ENCODE measurements at regions not wholly inside any gene's neighbourhood (a gene's known extent, or its start where the extent isn't known, plus 50 kb on each side); places are given as distances from the start of the nearest gene placed in this dataset.

DNA sequence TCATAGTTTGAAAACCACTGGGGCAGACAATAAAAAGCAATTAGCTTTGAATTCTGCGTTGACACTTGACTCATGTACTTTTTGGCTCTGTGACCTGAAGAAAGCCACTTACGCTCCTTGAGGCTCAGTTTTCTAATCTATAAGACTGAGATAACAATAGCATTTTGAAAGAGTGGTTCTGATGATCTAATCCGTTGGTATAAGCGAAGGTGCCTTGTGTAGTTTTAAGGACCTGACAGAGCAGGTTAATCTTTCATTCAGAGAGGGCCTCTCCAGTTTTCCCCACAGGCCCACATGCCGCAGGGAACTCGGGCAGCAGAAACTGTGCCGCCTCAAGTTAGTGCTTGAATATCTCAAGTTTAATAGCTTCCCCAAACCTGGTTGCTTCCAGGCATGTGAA is 306.0 kb upstream of the GBE1 start:
- no CpG with 5 or more reads among the region's 7 CpGs for WGBS (ENCODE audit: insufficient coverage, insufficient read length)
- Histone ChIP-seq H3K27ac (ENCODE audit: low read length) (no peak overlapping the region), H3K4me3 (ENCODE audit: low read length) (no peak overlapping the region), H3K27me3 (ENCODE audit: control insufficient read depth, insufficient read depth, low read length) (no peaks in the 10 kb centered on the region), H3K36me3 (ENCODE audit: control insufficient read depth, insufficient read depth, low read length) (no peaks in the 10 kb centered on the region), H3K4me1 (ENCODE audit: control insufficient read depth, insufficient read depth, low read length) (no peaks in the 10 kb centered on the region), H3K9me3 (ENCODE audit: control insufficient read depth, insufficient read depth, low read length) (no peaks in the 10 kb centered on the region)
- DNase-seq (ENCODE audit: low read depth, low spot score): no peak

- H3K9me3 ChIP-seq (ENCODE audit: control insufficient read depth, insufficient read depth, low read length): no peaks in the 10 kb centered on the region
- H3K27me3 ChIP-seq (ENCODE audit: control insufficient read depth, insufficient read depth, low read length): no peaks in the 10 kb centered on the region
- whole genome bisulfite sequencing (ENCODE audit: insufficient coverage, insufficient read length): no CpG with 5 or more reads among the region's 8 CpGs
- no peak overlapping the region for H3K27ac ChIP-seq (ENCODE audit: low read length)
- no peaks in the 10 kb centered on the region for H3K4me1 ChIP-seq (ENCODE audit: control insufficient read depth, insufficient read depth, low read length)
- no peaks in the 10 kb centered on the region for H3K36me3 ChIP-seq (ENCODE audit: control insufficient read depth, insufficient read depth, low read length)
- no peak overlapping the region for H3K4me3 ChIP-seq (ENCODE audit: low read length)
- no peak for DNase-seq (ENCODE audit: low read depth, low spot score)
These were observed 297.4 kb upstream of the GBE1 start for GRCh38 chr3:82058809-82059208.

DNA sequence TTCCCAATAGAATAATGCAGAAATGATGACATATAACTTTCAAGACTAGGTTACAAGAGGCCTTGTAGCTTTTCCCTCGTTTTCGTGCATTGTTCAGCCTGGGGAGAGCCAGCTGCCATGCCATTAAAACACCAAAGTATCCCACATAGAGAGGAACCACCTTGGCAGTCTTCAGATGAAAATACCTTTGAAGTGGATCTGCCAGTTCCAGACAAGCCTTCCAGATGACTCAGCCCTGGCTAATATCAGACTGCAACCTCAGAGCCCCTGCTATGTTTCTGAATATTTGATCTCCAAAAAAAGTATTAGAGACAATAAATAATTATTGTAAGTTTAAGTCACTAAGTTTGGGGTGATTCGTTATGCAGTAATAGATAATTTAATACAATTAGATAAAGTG is 294.3 kb upstream of the GBE1 start:
- no peak overlapping the region for H3K27ac ChIP-seq (ENCODE audit: low read length)
- no peaks in the 10 kb centered on the region for H3K36me3 ChIP-seq (ENCODE audit: control insufficient read depth, insufficient read depth, low read length)
- H3K27me3 ChIP-seq (ENCODE audit: control insufficient read depth, insufficient read depth, low read length): no peaks in the 10 kb centered on the region
- H3K4me3 ChIP-seq (ENCODE audit: low read length): no peak overlapping the region
- DNase-seq (ENCODE audit: low read depth, low spot score): no peak
- H3K9me3 ChIP-seq (ENCODE audit: control insufficient read depth, insufficient read depth, low read length): no peaks in the 10 kb centered on the region
- no CpG with 5 or more reads among the region's 3 CpGs for WGBS (ENCODE audit: insufficient coverage, insufficient read length)
- H3K4me1 ChIP-seq (ENCODE audit: control insufficient read depth, insufficient read depth, low read length): no peaks in the 10 kb centered on the region

- Histone ChIP-seq H3K9me3 (ENCODE audit: control insufficient read depth, insufficient read depth, low read length) (no peaks in the 10 kb centered on the region), H3K4me1 (ENCODE audit: control insufficient read depth, insufficient read depth, low read length) (no peaks in the 10 kb centered on the region), H3K27me3 (ENCODE audit: control insufficient read depth, insufficient read depth, low read length) (no peaks in the 10 kb centered on the region), H3K36me3 (ENCODE audit: control insufficient read depth, insufficient read depth, low read length) (no peaks in the 10 kb centered on the region), H3K4me3 (ENCODE audit: low read length) (no peak overlapping the region), H3K27ac (ENCODE audit: low read length) (no peak overlapping the region)
- DNase-seq (ENCODE audit: low read depth, low spot score): no peak
- WGBS (ENCODE audit: insufficient coverage, insufficient read length): no CpG with 5 or more reads among the region's 1 CpG
These were observed 293.4 kb upstream of the GBE1 start for GRCh38 chr3:82054849-82055248.

DNA sequence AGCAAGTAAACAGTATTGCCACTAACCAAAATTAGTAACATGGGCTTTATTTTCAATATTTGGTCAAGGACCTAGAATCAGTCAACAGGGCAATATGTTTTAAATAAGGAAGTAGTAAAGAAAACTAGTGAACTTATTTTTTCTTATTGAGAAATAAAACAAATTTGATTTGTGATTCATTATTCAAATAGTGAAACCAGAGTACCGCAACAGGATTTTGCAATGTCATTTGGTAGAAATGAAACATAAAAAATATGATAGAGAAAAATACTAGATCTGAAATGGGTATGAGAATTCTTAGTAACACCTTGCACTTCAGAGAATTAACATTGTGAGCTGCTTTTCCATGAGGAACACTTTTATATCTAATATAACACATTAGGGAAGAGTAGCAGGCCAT is 291.8 kb upstream of the GBE1 start:
- H3K27ac ChIP-seq (ENCODE audit: low read length): no peak overlapping the region
- DNase-seq (ENCODE audit: low read depth, low spot score): no peak
- WGBS (ENCODE audit: insufficient coverage, insufficient read length): no CpG with 5 or more reads among the region's 1 CpG

DNA sequence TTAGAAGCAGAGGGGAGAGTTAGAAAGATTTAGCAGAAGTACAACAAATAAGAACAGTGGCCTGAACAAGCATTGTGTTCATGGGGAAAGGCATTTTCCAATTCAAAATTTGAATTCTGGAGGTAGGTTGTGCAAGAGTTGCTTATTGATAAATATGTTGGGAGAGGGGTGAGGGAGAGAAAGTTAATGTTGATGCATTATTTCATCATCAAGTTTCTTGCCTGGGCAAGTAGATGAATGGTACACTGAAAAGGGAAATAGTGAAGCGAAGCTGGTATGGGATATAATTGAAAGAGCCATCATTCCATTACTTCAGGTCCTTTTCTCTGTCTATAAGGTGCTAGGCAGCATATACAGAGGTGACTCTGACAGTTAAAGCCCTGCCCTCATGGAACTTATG is 288.9 kb upstream of the GBE1 start:
- H3K27me3 ChIP-seq (ENCODE audit: control insufficient read depth, insufficient read depth, low read length): no peaks in the 10 kb centered on the region
- no peaks in the 10 kb centered on the region for H3K36me3 ChIP-seq (ENCODE audit: control insufficient read depth, insufficient read depth, low read length)
- no CpG with 5 or more reads among the region's 1 CpG for WGBS (ENCODE audit: insufficient coverage, insufficient read length)
- H3K4me1 ChIP-seq (ENCODE audit: control insufficient read depth, insufficient read depth, low read length): no peaks in the 10 kb centered on the region
- H3K9me3 ChIP-seq (ENCODE audit: control insufficient read depth, insufficient read depth, low read length): no peaks in the 10 kb centered on the region
- DNase-seq (ENCODE audit: low read depth, low spot score): no peak
- H3K4me3 ChIP-seq (ENCODE audit: low read length): no peak overlapping the region
- H3K27ac ChIP-seq (ENCODE audit: low read length): no peak overlapping the region

More for the DNA sequence above, 291.8 kb upstream of the GBE1 start:
- H3K9me3 ChIP-seq (ENCODE audit: control insufficient read depth, insufficient read depth, low read length): no peaks in the 10 kb centered on the region
- no peaks in the 10 kb centered on the region for H3K4me1 ChIP-seq (ENCODE audit: control insufficient read depth, insufficient read depth, low read length)
- H3K36me3 ChIP-seq (ENCODE audit: control insufficient read depth, insufficient read depth, low read length): no peaks in the 10 kb centered on the region
- no peaks in the 10 kb centered on the region for H3K27me3 ChIP-seq (ENCODE audit: control insufficient read depth, insufficient read depth, low read length)
- no peak overlapping the region for H3K4me3 ChIP-seq (ENCODE audit: low read length)

- no CpG with 5 or more reads among the region's 3 CpGs for WGBS (ENCODE audit: insufficient coverage, insufficient read length)
- Histone ChIP-seq H3K36me3 (ENCODE audit: control insufficient read depth, insufficient read depth, low read length) (no peaks in the 10 kb centered on the region), H3K4me1 (ENCODE audit: control insufficient read depth, insufficient read depth, low read length) (no peaks in the 10 kb centered on the region), H3K27ac (ENCODE audit: low read length) (no peak overlapping the region), H3K4me3 (ENCODE audit: low read length) (no peak overlapping the region), H3K9me3 (ENCODE audit: control insufficient read depth, insufficient read depth, low read length) (no peaks in the 10 kb centered on the region), H3K27me3 (ENCODE audit: control insufficient read depth, insufficient read depth, low read length) (no peaks in the 10 kb centered on the region)
- no peak for DNase-seq (ENCODE audit: low read depth, low spot score)
These were observed 287.3 kb upstream of the GBE1 start for GRCh38 chr3:82048711-82049110.

DNA sequence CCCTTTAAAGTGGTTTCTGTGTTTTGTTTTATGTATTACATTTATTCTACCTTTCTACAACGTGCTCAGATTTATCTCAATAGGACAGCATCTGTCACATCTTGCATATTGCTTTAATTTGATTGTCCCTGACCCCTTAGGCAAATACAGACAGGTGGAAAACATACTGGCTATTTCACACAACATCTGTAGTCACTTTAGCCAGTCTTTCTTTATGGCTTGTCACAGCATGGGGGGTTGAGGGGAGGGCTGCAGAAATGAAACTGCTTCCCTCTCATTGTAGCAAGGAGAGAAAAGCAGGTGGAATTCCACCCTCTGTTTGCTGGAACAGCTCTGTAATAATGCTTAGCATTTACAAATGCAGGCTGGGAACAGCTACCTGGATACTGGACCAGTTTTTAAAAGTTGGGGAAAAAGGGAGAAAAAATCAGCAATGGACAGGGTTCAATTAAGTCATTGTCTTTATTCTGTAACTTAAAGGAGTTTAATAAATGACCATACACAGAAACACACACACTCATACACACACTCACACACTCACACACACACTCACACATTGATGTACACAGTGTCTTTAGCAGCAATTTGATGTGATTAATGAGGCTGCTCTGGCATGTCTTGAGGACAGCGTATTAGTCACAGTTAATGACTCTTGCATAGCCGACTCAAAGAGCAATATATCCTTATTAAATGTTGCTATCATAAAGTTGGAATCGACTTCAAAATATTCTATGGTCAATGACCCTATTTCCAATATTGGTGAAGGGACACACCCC is 283.7 kb upstream of the GBE1 start:
- Histone ChIP-seq H3K4me1 (ENCODE audit: control insufficient read depth, insufficient read depth, low read length) (no peaks in the 10 kb centered on the region), H3K9me3 (ENCODE audit: control insufficient read depth, insufficient read depth, low read length) (no peaks in the 10 kb centered on the region), H3K36me3 (ENCODE audit: control insufficient read depth, insufficient read depth, low read length) (no peaks in the 10 kb centered on the region), H3K4me3 (ENCODE audit: low read length) (no peak overlapping the region), H3K27ac (ENCODE audit: low read length) (no peak overlapping the region), H3K27me3 (ENCODE audit: control insufficient read depth, insufficient read depth, low read length) (no peaks in the 10 kb centered on the region)
- WGBS (ENCODE audit: insufficient coverage, insufficient read length): no CpG with 5 or more reads among the region's 4 CpGs
- DNase-seq (ENCODE audit: low read depth, low spot score): no peak

DNA sequence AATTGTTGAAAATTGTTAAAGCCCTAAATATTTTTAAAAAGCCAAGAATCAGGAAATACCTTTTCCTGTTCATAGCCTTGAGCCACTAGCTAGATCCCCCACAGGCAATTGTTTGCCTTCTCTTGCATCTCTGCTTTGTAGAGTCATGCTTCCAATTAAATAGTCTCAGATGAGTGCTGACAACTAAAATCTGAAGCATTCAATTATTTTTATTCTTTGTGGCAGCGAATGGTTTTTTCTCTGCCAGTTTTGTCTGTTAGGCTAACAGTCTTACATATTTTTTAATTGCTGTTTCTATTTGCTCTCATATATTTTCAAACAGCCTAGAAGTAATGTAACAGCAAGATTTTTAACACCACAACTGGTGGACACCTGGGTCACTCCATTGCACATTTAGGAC is 277.1 kb upstream of the GBE1 start:
- Histone ChIP-seq H3K4me1 (ENCODE audit: control insufficient read depth, insufficient read depth, low read length) (no peaks in the 10 kb centered on the region), H3K27me3 (ENCODE audit: control insufficient read depth, insufficient read depth, low read length) (no peaks in the 10 kb centered on the region), H3K27ac (ENCODE audit: low read length) (no peak overlapping the region), H3K4me3 (ENCODE audit: low read length) (no peak overlapping the region), H3K9me3 (ENCODE audit: control insufficient read depth, insufficient read depth, low read length) (no peaks in the 10 kb centered on the region), H3K36me3 (ENCODE audit: control insufficient read depth, insufficient read depth, low read length) (no peaks in the 10 kb centered on the region)
- no CpG with 5 or more reads among the region's 1 CpG for WGBS (ENCODE audit: insufficient coverage, insufficient read length)
- DNase-seq (ENCODE audit: low read depth, low spot score): no peak

DNA sequence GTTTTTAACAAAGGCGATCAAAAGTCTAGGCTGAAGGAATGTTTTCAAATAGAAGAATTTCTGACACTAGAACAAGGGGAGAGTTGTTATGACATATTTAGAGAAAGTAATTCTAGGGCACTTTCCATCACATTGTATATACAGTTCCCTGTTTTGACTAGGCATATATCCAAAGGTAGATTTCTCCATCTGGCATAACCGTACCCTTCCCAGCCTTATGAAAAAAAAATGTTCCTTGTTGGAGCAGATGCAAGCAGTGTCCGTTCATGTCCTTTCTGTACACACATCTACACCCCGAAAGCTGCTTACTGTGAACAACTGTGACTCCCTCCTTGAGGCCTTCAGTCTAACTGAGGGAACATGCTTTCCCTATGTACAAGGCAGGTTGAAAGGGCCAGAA is 271.7 kb upstream of the GBE1 start:
- H3K36me3 ChIP-seq (ENCODE audit: control insufficient read depth, insufficient read depth, low read length): no peaks in the 10 kb centered on the region
- DNase-seq (ENCODE audit: low read depth, low spot score): no peak
- no peaks in the 10 kb centered on the region for H3K27me3 ChIP-seq (ENCODE audit: control insufficient read depth, insufficient read depth, low read length)
- H3K27ac ChIP-seq (ENCODE audit: low read length): no peak overlapping the region
- no CpG with 5 or more reads among the region's 4 CpGs for WGBS (ENCODE audit: insufficient coverage, insufficient read length)
- H3K4me1 ChIP-seq (ENCODE audit: control insufficient read depth, insufficient read depth, low read length): no peaks in the 10 kb centered on the region
- H3K9me3 ChIP-seq (ENCODE audit: control insufficient read depth, insufficient read depth, low read length): no peaks in the 10 kb centered on the region
- H3K4me3 ChIP-seq (ENCODE audit: low read length): no peak overlapping the region

DNA sequence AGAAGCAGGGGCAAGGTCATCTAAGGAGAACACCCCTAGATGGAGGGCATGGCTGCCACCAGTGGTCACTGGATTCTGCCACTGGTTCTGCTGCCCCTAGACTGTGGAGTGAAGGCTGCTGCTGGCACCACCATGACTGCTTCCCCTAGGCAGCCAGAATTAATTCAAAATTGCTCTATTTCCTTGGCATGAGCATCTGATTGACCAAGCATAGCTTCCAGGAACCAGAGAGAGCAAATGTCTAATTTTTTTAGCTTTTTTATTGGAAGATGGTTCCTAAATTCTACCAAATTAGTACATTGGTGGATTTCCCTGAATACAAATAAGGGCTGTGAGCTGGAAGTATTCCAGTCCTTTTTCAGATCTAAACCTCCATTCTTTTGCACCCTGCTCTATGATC is 270.2 kb upstream of the GBE1 start:
- Histone ChIP-seq H3K27ac (ENCODE audit: low read length) (no peak overlapping the region), H3K9me3 (ENCODE audit: control insufficient read depth, insufficient read depth, low read length) (no peaks in the 10 kb centered on the region), H3K4me1 (ENCODE audit: control insufficient read depth, insufficient read depth, low read length) (no peaks in the 10 kb centered on the region), H3K27me3 (ENCODE audit: control insufficient read depth, insufficient read depth, low read length) (no peaks in the 10 kb centered on the region), H3K36me3 (ENCODE audit: control insufficient read depth, insufficient read depth, low read length) (no peaks in the 10 kb centered on the region), H3K4me3 (ENCODE audit: low read length) (no peak overlapping the region)
- no peak for DNase-seq (ENCODE audit: low read depth, low spot score)
